ENCODE measurements at regions not wholly inside any gene's neighbourhood (a gene's known extent, or its start where the extent isn't known, plus 50 kb on each side); places are given as distances from the start of the nearest gene placed in this dataset.
"Not testable (repeated sequence)": the region's sequence is repeated elsewhere in the genome, so short reads cannot be mapped to it uniquely, and the experiment has no call there.

DNA sequence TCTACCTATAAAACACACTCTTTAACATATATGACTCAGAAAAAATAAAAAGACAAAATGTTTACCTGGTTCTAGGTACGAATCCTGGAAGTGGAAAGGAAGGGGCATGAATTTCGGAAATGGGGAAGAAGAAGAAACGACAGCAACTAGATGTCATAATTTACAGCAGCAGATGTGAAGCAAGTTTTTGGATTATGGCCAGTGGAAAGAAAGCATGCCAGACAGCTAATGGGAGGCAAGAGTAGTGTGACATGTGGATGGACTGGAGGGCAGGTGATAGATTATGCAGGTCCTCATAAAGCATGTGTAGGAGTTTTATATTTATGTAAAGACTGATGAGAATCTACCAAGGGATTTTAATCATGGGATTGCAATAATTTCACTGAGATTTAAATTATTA is 279.0 kb upstream of the TACR3 start:
- Mint-ChIP-seq H3K27me3 (no peaks in the 10 kb centered on the region), H3K36me3 (no peaks in the 10 kb centered on the region), H3K4me3 (no peak overlapping the region), H3K27ac (no peak overlapping the region), H3K4me1 (ENCODE audit: low read depth) (no peaks in the 10 kb centered on the region), H3K9me3 (peaks cover 20% of the 10 kb centered on the region)
- no peak for DNase-seq
- CTCF ChIA-PET, result no interaction called here
- POLR2A ChIA-PET, result no interaction called here
- intact Hi-C loops (cut with micrococcal nuclease), result no loop called here

DNA sequence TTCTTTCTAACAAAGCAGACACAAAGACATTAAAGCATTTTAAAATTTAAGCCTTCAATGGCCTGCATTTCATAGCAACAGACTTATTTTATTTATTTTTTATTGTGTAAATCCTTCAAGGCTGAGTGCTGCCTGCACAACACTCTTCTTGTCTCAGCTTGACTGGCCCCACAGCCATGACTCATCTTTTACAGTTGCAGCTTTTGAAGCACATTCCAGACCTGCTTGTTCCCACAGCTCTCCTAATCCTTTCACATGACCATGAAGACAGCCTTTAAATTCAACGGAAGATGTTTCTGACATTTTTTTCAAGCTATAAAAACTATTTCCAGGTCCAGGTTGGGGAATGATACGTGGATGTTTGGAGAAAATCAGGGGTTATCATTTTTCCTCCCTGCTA is 276.9 kb upstream of the TACR3 start:
- Mint-ChIP-seq H3K27me3 (no peaks in the 10 kb centered on the region), H3K9me3 (peaks cover 13% of the 10 kb centered on the region), H3K4me1 (ENCODE audit: low read depth) (no peaks in the 10 kb centered on the region), H3K27ac (no peak overlapping the region), H3K4me3 (no peak overlapping the region), H3K36me3 (no peaks in the 10 kb centered on the region)
- intact Hi-C loops (cut with micrococcal nuclease), result no loop called here
- no peak for DNase-seq
- ChIA-PET POLR2A (no interaction called here), CTCF (no interaction called here)

DNA sequence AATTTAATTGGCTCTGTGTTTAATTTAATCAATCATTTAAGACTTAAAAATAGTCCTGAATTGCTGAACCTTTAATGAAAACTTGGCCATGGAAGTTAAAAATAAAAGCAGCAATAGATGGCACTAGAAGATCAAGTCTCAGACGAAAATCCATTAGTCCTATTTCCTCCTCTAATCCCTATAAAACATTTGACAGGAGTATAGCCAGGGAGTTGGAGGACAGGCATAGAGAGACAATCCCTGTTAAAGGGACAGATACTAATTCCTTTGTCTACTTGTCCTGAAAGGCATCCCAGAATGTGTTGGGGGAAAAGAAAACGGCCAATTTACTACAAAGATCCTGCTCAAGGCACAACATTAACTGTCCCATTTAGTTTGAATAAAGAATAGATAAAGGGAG is 276.3 kb upstream of the TACR3 start:
- intact Hi-C loops (cut with micrococcal nuclease), result no loop called here

DNA sequence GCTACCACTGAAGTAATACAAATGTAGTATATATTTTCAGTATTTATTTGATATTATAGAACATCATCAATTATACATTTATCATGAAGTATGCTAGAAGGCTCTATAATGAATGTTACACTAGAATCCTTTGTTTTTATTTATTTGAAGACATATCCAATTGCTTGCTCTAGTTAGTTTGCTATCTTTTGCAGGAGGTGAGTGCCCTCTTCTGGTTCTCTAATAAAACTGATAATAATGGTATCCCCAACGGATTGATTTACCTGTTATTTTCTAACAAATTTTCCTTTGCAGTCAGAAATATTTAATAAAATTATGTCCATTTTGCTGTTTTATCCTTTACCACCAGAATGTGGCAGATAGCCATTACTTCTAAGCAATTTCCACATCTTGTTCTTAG is 274.3 kb upstream of the TACR3 start:
- H3K27me3 Mint-ChIP-seq, result no peaks in the 10 kb centered on the region
- no peak for DNase-seq
- no peak overlapping the region for H3K27ac Mint-ChIP-seq
- H3K36me3 Mint-ChIP-seq, result no peaks in the 10 kb centered on the region
- intact Hi-C loops (cut with micrococcal nuclease), result no loop called here
- H3K9me3 Mint-ChIP-seq, result peaks cover 27% of the 10 kb centered on the region
- no peaks in the 10 kb centered on the region for H3K4me1 Mint-ChIP-seq (ENCODE audit: low read depth)
- H3K4me3 Mint-ChIP-seq, result no peak overlapping the region
- POLR2A ChIA-PET, result no interaction called here
- CTCF ChIA-PET, result no interaction called here

More for the DNA sequence above, 276.3 kb upstream of the TACR3 start:
- H3K9me3 Mint-ChIP-seq, result peaks cover 16% of the 10 kb centered on the region
- CTCF ChIA-PET, result no interaction called here
- no peaks in the 10 kb centered on the region for H3K36me3 Mint-ChIP-seq
- H3K27me3 Mint-ChIP-seq, result no peaks in the 10 kb centered on the region
- no peak overlapping the region for H3K4me3 Mint-ChIP-seq
- no peak overlapping the region for H3K27ac Mint-ChIP-seq
- POLR2A ChIA-PET, result no interaction called here
- DNase-seq, result no peak
- no peaks in the 10 kb centered on the region for H3K4me1 Mint-ChIP-seq (ENCODE audit: low read depth)

DNA sequence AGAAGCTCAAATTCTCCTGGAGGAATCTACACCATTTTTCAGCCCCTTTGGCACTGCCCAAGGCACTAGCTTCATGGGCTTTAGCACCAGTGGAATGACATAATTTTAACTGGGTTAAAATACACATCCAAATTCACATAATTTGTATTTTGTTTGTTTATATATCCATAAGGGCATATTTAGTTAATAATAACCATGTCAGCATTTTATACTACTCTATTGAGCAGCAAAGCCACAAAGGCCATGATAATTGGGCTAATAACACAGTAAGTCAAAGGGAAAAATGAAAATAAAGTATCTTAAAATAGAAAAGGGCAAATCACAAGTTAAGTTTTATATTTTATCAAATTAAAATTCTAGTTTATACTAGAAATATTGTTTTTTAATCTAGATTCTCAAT is 262.7 kb upstream of the TACR3 start:
- no peak for DNase-seq
- ChIA-PET CTCF (no interaction called here), POLR2A (no interaction called here)
- intact Hi-C loops (cut with micrococcal nuclease), result no loop called here
- Mint-ChIP-seq H3K4me3 (no peak overlapping the region), H3K4me1 (ENCODE audit: low read depth) (no peaks in the 10 kb centered on the region), H3K27me3 (no peaks in the 10 kb centered on the region), H3K36me3 (no peaks in the 10 kb centered on the region), H3K27ac (no peak overlapping the region), H3K9me3 (no peaks in the 10 kb centered on the region)

DNA sequence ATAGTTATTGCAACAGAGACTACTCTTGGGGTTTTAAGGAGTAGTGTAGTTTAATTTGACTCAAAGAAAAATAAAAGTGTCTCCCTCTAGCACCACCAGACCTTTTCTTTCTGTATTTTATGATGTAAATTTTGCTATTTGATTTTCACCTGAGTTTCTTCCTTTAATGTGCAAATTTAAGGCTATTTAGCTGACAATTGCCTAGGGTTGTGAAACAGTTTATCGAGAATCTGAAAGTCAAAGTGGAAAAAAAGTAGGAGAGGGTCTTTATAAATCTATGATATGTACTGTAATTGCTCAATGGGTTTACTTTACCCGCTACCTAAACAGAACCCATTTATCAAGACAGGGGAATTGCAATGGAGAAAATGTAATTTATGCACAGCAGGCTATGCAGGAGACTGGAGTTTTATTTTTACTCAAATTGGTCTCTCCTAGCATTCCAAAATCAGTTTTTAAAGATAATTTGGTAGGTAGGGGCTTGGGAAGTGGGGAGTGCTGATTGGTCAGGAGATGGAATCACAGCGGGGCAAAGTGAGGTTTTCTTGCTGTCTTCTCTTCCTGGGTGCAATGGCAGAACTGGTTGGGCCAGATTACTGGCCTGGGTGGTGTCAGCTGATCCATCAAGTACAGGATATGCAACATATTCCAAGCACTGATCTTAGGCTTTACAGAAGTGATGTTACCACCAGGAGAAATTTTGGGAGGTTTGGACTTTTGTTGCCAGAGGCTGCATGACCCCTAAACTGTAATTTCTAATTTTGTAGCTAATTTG is 228.6 kb upstream of the TACR3 start:
- intact Hi-C loops (cut with micrococcal nuclease), result no loop called here
- no peak overlapping the region for H3K27ac Mint-ChIP-seq
- peaks cover 11% of the 10 kb centered on the region for H3K9me3 Mint-ChIP-seq
- no peak for DNase-seq
- H3K27me3 Mint-ChIP-seq, result no peaks in the 10 kb centered on the region
- no peak overlapping the region for H3K4me3 Mint-ChIP-seq
- POLR2A ChIA-PET, result no interaction called here
- no peaks in the 10 kb centered on the region for H3K4me1 Mint-ChIP-seq (ENCODE audit: low read depth)
- no peaks in the 10 kb centered on the region for H3K36me3 Mint-ChIP-seq
- CTCF ChIA-PET, result no interaction called here

DNA sequence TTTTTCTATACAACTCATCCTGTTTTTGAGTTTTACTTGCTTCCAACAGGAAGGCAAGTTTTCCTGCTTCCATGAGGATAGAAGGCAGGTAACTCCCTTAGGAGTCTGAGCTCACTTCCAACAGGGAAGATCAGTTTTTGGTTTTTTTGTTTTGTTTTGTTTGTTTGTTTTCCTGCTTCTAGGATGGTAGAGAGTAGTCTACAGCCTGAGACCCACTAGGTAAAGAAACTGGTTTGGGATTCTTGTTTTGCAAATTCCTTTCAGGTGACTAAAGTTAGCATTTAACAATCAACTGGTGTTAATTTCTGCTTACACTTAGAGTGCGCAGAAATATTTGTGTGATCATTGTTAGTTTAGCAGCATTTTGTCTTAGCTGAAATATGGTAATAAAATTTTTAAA is 227.8 kb upstream of the TACR3 start:
- no peaks in the 10 kb centered on the region for H3K36me3 Mint-ChIP-seq
- ChIA-PET CTCF (no interaction called here), POLR2A (no interaction called here)
- DNase-seq, result no peak
- peaks cover 9% of the 10 kb centered on the region for H3K9me3 Mint-ChIP-seq
- intact Hi-C loops (cut with micrococcal nuclease), result no loop called here
- no peak overlapping the region for H3K4me3 Mint-ChIP-seq
- H3K27ac Mint-ChIP-seq, result no peak overlapping the region
- H3K4me1 Mint-ChIP-seq (ENCODE audit: low read depth), result no peaks in the 10 kb centered on the region
- H3K27me3 Mint-ChIP-seq, result no peaks in the 10 kb centered on the region

DNA sequence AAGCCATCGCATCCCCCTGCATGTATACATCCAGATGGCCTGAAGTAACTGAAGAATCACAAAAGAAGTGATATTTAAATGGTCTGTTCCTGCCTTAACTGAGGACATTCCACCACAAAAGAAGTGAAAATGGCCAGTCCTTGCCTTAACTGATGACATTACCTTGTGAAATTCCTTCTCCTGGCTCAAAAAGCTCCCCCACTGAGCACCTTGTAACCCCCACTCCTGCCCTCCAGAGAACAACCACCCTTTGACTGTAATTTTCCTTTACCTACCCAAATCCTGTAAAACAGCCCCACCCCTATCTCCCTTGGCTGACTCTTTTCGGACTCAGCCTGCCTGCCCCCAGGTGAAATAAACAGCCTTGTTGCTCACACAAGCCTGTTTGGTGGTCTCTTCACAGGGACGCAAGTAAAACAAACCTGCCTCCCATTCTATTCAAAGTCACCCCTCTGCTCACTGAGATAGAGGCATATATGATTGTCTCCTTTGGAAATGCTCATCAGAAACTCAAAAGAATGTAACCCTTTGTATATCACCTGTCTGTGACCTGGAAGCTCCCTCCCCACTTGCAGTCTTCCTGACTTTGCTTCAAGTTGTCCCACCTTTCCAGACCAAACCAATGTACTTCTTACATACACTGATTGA is 227.0 kb upstream of the TACR3 start:
- CTCF ChIA-PET, result interaction anchor here (0.6 kb wide), 1 partner anchor 16 kb away, joined by 3 read pairs; no protein-coding TSS in a partner anchor
- H3K27me3 Mint-ChIP-seq; intact Hi-C loops (cut with micrococcal nuclease); H3K4me1 Mint-ChIP-seq (ENCODE audit: low read depth); H3K9me3 Mint-ChIP-seq; POLR2A ChIA-PET; DNase-seq; H3K27ac Mint-ChIP-seq; H3K4me3 Mint-ChIP-seq; H3K36me3 Mint-ChIP-seq: not testable (repeated sequence)

DNA sequence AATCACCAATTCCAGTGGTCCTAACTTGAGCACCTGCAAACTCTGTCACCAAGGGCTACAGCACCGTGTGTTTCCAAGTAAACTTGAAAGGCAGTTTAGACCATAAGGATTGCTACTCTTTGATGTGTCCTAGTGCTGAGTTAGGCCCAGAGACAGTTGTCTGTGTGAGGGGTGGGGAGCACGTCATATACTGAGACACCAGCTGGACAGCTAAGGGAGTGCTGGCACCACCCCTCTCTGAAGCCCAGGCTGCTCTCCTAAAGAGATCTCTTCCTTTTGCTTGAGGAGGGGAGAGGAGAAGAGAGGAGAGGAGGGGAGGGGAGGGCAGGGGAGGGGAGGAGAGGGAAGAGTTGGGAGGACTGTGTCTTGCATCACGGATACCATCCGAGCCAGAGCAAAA is 218.7 kb upstream of the TACR3 start:
- CTCF ChIA-PET, result no interaction called here
- POLR2A ChIA-PET, result no interaction called here
- H3K36me3 Mint-ChIP-seq, result no peaks in the 10 kb centered on the region
- intact Hi-C loops (cut with micrococcal nuclease), result no loop called here
- no peak overlapping the region for H3K4me3 Mint-ChIP-seq
- no peak overlapping the region for H3K27ac Mint-ChIP-seq
- DNase-seq, result no peak
- H3K27me3 Mint-ChIP-seq, result no peaks in the 10 kb centered on the region
- no peaks in the 10 kb centered on the region for H3K4me1 Mint-ChIP-seq (ENCODE audit: low read depth)
- H3K9me3 Mint-ChIP-seq, result no peaks in the 10 kb centered on the region

DNA sequence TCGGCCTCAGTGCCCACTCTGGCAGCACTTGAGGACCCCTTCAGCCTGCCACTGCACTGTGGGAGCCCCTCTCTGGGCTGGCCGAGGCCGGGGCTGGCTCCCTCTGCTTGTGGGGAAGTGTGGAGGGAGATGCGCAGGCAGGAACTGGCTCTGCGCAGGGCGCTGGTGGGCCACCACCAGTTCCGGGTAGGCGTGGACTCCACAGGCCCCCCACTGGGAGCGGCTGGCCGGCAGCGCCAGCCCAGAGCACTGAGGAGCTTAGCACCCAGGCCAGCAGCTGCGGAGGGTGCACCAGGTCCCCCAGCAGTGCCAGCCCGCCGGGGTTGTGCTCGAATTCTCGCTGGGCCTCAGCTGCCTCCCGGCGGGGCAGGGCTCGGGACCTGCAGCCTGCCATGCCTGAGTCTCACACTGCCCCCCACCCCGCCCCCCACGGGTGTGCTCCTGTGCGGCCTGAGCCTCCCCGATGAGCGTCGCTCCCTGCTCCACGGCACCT is 216.9 kb upstream of the TACR3 start:
- intact Hi-C loops (cut with micrococcal nuclease), result no loop called here
- CTCF ChIA-PET, result interaction anchor here (1.1 kb wide), 1 partner anchor 50 kb away, joined by 3 read pairs; no protein-coding TSS in a partner anchor
- Mint-ChIP-seq H3K4me3 (no peak overlapping the region), H3K4me1 (ENCODE audit: low read depth) (no peaks in the 10 kb centered on the region), H3K36me3 (no peaks in the 10 kb centered on the region), H3K27me3 (no peaks in the 10 kb centered on the region), H3K9me3 (no peaks in the 10 kb centered on the region), H3K27ac (no peak overlapping the region)
- no peak for DNase-seq
- POLR2A ChIA-PET, result no interaction called here

DNA sequence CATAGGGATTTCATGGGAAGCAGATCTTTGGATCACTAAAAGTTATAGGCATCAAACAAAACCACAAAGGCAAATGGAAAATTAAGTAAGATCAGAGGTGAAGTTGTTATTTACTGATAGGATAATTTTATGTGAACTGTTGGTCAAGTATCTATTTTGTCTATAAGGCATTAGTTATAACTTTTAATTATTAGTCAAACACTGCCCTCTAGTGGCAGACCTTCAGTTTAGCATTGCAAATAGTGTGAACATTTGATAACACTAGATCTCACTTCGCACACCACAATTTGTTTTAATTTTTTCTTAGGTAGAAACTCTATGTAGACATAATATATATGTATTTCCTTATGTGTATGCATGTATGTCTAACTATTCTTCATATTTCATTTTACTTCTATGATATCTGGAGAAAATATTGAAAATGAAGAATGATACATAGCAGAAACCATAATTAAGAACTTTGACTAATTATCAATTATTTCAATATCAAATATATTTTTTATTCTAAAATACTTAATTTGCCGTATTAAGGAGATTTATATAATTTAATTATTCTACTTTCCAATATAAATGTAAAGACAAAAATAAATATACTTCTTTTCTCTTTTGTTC is 214.5 kb upstream of the TACR3 start:
- no peaks in the 10 kb centered on the region for H3K9me3 Mint-ChIP-seq
- no peaks in the 10 kb centered on the region for H3K36me3 Mint-ChIP-seq
- no peak for DNase-seq
- no peak overlapping the region for H3K4me3 Mint-ChIP-seq
- H3K4me1 Mint-ChIP-seq (ENCODE audit: low read depth), result no peaks in the 10 kb centered on the region
- POLR2A ChIA-PET, result no interaction called here
- no peaks in the 10 kb centered on the region for H3K27me3 Mint-ChIP-seq
- intact Hi-C loops (cut with micrococcal nuclease), result no loop called here
- CTCF ChIA-PET, result interaction anchor here (1.1 kb wide), 1 partner anchor 20 kb away, joined by 3 read pairs; no protein-coding TSS in a partner anchor
- H3K27ac Mint-ChIP-seq, result no peak overlapping the region

DNA sequence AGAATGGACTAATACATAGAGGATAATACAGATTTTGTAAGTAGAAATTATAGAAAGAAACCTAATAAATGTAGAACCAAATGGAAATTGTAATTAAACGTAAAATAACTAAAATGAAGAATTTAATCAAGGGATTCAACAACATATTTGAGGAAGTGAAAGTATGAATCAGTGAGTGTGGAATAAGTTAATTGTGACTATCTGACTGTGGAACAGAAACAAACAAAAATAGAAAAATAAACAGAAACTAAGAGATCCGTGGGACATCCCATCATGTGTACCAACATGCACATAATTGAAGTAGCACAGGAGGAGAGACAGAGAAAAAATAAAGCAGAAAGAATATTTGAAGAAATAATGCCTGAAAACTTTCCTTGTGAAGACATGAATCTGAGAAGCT is 208.6 kb upstream of the TACR3 start:
- H3K4me3 Mint-ChIP-seq, result no peak overlapping the region
- DNase-seq, result no peak
- CTCF ChIA-PET, result no interaction called here
- intact Hi-C loops (cut with micrococcal nuclease), result no loop called here
- POLR2A ChIA-PET, result no interaction called here
- H3K27me3 Mint-ChIP-seq, result no peaks in the 10 kb centered on the region
- no peaks in the 10 kb centered on the region for H3K36me3 Mint-ChIP-seq
- no peaks in the 10 kb centered on the region for H3K9me3 Mint-ChIP-seq
- no peak overlapping the region for H3K27ac Mint-ChIP-seq
- no peaks in the 10 kb centered on the region for H3K4me1 Mint-ChIP-seq (ENCODE audit: low read depth)

DNA sequence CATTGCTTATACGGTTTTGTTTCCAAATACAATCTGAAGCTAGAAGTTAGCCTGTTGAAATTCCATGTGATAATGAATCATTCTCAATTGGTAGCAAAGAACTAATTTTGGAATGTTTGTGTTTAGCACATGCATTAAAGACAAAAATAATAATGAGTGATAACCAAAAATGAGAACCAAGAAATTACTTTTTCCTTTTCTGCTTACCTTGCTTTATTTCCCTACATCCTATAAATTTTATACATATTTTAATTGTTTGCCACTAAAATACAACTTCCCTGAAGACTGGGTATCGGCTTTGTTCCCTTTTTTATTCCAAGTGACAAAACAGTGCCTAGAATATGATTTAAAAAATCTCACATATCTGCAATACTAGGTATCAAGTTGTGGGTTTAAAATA is 203.8 kb upstream of the TACR3 start:
- ChIA-PET POLR2A (no interaction called here), CTCF (interaction anchor here (0.6 to 1.6 kb wide), 2 partner anchors 9 to 250 kb away, joined by 3 read pairs; no protein-coding TSS in a partner anchor)
- intact Hi-C loops (cut with micrococcal nuclease), result no loop called here
- Mint-ChIP-seq H3K4me3 (no peak overlapping the region), H3K27ac (no peak overlapping the region), H3K4me1 (ENCODE audit: low read depth) (no peaks in the 10 kb centered on the region), H3K36me3 (no peaks in the 10 kb centered on the region), H3K9me3 (no peaks in the 10 kb centered on the region), H3K27me3 (no peaks in the 10 kb centered on the region)
- DNase-seq, result no peak
